ENCODE measurements at regions not wholly inside any gene's neighbourhood (a gene's known extent, or its start where the extent isn't known, plus 50 kb on each side); places are given as distances from the start of the nearest gene placed in this dataset.

DNA sequence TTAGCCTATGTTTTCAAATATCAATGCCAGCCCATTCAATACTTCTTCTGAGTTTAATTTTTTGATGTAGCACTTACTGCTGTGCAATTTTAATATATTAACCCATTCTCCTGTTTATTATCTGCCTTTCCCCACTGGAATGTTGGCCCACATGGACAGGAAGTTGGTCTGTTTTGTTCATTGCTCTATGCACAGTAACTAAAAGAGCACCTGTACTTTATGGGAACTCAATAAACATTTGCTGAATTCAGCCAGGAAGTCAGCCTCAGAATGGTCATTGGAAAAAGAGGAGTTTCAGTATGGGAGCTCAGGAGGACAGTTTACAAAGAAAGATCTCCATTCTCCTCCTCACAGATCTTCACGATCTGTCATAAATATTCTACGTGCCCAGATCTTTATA is 510.5 kb upstream of the AGA start:
- Histone ChIP-seq H3K4me1 (ENCODE audit: insufficient read depth, low read length) (no peaks in the 10 kb centered on the region), H3K27ac (ENCODE audit: low read length) (no peak overlapping the region), H3K36me3 (ENCODE audit: insufficient read depth, low read depth, low read length) (no peaks in the 10 kb centered on the region), H3K9ac (ENCODE audit: low read depth, low read length) (no peak overlapping the region), H3K27me3 (ENCODE audit: insufficient read depth, low read length) (no peaks in the 10 kb centered on the region), H3K4me3 (ENCODE audit: low read length) (no peak overlapping the region), H3K9me3 (ENCODE audit: insufficient read depth, low read depth, low read length) (no peaks in the 10 kb centered on the region)

DNA sequence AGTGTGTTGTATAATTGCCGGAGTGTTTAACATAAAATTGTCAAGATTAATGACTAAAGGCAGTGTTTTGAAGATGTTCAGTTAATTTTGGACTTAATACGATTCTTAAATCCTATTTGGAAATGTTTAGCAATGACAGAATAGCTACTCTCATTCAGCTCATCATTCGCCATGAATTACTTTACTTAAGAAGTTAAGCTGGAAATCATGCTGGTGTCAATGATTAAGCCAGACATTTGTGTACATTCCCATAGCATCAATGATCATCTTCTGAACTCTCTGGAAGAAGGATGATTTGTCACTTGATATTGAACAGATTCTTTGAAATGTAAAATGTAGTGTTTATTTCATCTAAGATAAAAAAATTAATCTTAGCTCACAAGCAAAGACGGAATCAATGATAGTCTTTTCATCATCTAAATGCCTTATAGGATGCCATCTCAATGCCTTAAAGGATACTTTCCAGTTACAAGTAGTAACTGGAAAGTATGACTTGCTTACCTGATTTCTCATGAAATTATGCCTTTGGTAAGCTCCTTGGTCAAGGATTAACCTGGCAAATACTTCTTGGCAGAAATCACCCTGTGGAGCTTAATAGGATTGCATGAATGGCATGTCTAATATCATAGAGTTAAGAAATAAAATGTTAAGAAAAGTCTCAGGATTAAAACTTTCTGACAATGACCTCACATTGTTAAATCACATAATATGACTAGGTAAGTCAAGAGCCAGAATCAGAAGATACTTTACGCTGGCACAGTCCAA is 515.5 kb upstream of the AGA start:
- Histone ChIP-seq H3K9ac (ENCODE audit: low read depth, low read length) (no peak overlapping the region), H3K36me3 (ENCODE audit: insufficient read depth, low read depth, low read length) (no peaks in the 10 kb centered on the region), H3K27me3 (ENCODE audit: insufficient read depth, low read length) (no peaks in the 10 kb centered on the region), H3K27ac (ENCODE audit: low read length) (no peak overlapping the region), H3K4me1 (ENCODE audit: insufficient read depth, low read length) (no peaks in the 10 kb centered on the region), H3K9me3 (ENCODE audit: insufficient read depth, low read depth, low read length) (no peaks in the 10 kb centered on the region), H3K4me3 (ENCODE audit: low read length) (no peak overlapping the region)

DNA sequence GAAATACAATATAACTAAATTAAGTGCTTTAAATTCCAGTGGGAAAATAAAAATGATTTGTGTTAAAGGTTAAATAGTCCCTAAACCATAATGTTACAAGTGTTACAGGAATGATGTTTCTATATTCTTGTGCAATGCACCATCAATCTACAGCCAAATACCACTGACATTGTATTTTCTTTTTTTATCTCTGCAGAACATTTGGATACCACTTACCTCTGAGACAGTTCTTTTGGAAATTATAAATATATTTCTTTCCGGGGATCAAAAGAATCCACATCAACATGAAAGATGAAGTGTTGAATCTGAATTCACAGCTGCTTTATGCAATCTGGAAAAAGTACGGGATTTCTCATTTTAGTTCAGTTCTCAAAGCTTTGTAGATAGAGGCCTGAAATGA is 518.3 kb upstream of the AGA start:
- Histone ChIP-seq H3K27ac (ENCODE audit: low read length) (no peak overlapping the region), H3K4me1 (ENCODE audit: insufficient read depth, low read length) (no peaks in the 10 kb centered on the region), H3K9ac (ENCODE audit: low read depth, low read length) (no peak overlapping the region), H3K36me3 (ENCODE audit: insufficient read depth, low read depth, low read length) (no peaks in the 10 kb centered on the region), H3K27me3 (ENCODE audit: insufficient read depth, low read length) (no peaks in the 10 kb centered on the region), H3K9me3 (ENCODE audit: insufficient read depth, low read depth, low read length) (no peaks in the 10 kb centered on the region), H3K4me3 (ENCODE audit: low read length) (no peak overlapping the region)

DNA sequence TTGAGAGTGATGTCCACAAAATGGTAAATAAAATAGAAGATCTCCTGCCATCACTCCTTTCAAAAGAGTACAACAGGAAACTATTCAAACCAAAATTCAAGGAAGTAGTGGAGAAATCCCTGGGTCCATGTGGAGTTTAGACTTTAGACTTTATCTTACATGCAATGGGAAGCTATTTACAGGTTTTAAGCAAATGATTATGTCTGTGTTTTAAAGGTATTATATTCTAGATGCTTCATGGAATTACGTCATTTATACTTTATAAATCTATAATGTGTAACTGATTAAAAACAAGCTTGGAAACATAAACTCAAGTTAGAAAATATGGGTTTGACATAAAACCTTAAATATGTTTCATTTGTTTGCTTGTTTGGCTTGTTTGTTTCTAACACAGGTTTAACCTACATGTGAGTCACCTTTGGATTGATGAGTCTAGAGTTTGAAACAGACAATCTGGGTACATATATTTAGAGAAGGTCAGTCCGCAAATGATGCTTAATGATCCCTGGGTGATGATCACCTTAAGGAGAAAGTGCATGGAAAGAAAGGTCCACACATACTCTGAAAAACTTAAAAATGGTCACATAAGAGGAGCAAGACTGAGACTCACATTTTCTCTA is 519.6 kb upstream of the AGA start:
- no peak overlapping the region for H3K9ac ChIP-seq (ENCODE audit: low read depth, low read length)
- H3K9me3 ChIP-seq (ENCODE audit: insufficient read depth, low read depth, low read length), result no peaks in the 10 kb centered on the region
- no peaks in the 10 kb centered on the region for H3K4me1 ChIP-seq (ENCODE audit: insufficient read depth, low read length)
- H3K4me3 ChIP-seq (ENCODE audit: low read length), result no peak overlapping the region
- H3K27me3 ChIP-seq (ENCODE audit: insufficient read depth, low read length), result no peaks in the 10 kb centered on the region
- no peak overlapping the region for H3K27ac ChIP-seq (ENCODE audit: low read length)
- H3K36me3 ChIP-seq (ENCODE audit: insufficient read depth, low read depth, low read length), result no peaks in the 10 kb centered on the region

DNA sequence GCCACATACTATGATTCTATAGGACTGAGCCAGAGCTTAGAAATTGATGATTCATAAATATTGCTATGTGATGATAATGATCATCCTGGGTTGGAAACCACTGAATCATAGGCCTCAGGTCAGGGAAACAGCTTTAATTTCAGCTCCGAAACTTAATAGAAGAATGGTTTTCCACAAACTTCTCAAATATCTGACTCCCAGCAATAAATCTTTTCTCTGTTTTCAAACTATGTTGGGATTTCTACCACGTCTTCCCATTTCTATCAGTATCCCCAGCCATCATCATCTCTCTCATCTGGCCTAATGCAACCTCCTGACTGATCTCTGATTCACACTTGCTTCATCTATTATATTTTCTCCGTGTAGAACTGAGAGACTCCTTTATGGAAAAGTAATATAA is 521.8 kb upstream of the AGA start:
- H3K27ac ChIP-seq (ENCODE audit: low read length), result no peak overlapping the region
- H3K9ac ChIP-seq (ENCODE audit: low read depth, low read length), result no peak overlapping the region
- no peaks in the 10 kb centered on the region for H3K4me1 ChIP-seq (ENCODE audit: insufficient read depth, low read length)
- H3K27me3 ChIP-seq (ENCODE audit: insufficient read depth, low read length), result no peaks in the 10 kb centered on the region
- H3K36me3 ChIP-seq (ENCODE audit: insufficient read depth, low read depth, low read length), result no peaks in the 10 kb centered on the region
- H3K9me3 ChIP-seq (ENCODE audit: insufficient read depth, low read depth, low read length), result no peaks in the 10 kb centered on the region
- no peak overlapping the region for H3K4me3 ChIP-seq (ENCODE audit: low read length)

DNA sequence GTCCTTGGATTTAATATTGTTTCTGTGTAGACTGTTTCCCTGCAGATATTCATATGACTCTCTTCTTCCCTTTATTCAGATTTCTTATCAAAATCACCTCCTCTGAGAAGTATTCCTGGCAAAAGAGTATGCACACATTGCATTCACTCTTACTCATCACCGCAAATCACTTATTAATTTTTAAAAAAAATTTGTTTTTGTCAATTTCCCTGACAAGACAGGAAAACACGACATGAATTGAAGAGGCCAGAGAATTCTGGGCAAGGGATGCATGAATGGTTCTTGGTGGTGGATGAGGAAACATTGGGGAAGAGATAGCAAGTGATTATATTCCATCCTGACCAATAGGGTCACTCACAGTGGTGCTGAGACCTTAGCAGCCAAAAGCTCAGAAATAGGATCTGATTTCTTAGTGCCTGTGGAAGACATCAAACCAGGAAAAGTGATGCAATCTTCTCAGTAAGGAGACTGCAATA is 522.5 kb upstream of the AGA start:
- Histone ChIP-seq H3K4me1 (ENCODE audit: insufficient read depth, low read length) (no peaks in the 10 kb centered on the region), H3K9ac (ENCODE audit: low read depth, low read length) (no peak overlapping the region), H3K9me3 (ENCODE audit: insufficient read depth, low read depth, low read length) (no peaks in the 10 kb centered on the region)

DNA sequence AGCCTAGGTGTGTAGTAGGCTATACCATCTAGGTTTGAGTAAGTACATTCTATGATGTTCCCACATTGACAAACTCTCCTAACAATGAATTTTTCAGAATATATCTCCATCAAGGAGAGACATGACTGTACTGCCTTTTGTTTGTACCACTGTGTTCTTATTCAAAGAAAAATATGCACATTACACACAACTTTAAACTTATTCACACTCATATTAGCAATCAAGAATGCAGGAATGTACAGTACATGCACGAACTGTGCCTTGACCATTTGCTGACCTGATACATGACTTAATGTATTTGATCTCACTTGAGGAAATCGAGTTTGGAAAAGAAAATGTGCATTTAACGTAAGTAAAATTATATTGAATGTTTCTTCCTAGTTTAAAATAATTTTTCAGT is 525.1 kb upstream of the AGA start:
- no peak overlapping the region for H3K4me3 ChIP-seq (ENCODE audit: low read length)
- no peaks in the 10 kb centered on the region for H3K4me1 ChIP-seq (ENCODE audit: insufficient read depth, low read length)
- H3K27me3 ChIP-seq (ENCODE audit: insufficient read depth, low read length), result no peaks in the 10 kb centered on the region
- no peak overlapping the region for H3K27ac ChIP-seq (ENCODE audit: low read length)
- H3K9me3 ChIP-seq (ENCODE audit: insufficient read depth, low read depth, low read length), result no peaks in the 10 kb centered on the region
- no peak overlapping the region for H3K9ac ChIP-seq (ENCODE audit: low read depth, low read length)
- no peaks in the 10 kb centered on the region for H3K36me3 ChIP-seq (ENCODE audit: insufficient read depth, low read depth, low read length)

More for the DNA sequence above, 522.5 kb upstream of the AGA start:
- Histone ChIP-seq H3K36me3 (ENCODE audit: insufficient read depth, low read depth, low read length) (no peaks in the 10 kb centered on the region), H3K4me3 (ENCODE audit: low read length) (no peak overlapping the region), H3K27ac (ENCODE audit: low read length) (no peak overlapping the region), H3K27me3 (ENCODE audit: insufficient read depth, low read length) (no peaks in the 10 kb centered on the region)

DNA sequence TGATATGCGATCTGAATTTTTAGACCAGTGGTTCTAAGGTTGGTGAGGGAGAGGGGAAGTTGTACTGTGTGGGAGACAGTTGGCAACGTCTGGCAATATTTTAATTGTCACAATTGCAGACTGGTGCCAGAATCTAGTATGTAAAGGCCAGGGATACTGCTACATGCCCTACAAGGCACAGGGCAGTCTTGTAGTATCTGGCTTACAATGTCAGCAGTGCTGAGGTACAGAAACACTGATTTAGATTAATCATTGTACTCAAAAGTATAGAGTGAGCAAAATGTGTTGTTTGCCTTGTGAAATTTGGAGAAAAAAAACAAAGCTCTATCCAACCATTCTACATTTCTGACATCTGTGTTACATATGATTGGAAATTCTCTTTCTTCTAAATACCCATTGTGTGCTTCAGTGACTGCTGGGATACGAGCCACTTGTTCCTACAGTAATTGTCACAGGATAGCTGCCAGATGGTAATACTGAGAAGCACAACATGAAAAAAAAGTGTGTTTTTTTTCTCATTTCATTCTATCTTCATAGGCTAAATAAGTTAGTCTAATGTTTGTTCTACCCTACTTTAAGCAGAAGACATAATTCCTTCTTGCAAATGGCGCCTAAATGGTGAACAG is 526.7 kb upstream of the AGA start:
- H3K4me1 ChIP-seq (ENCODE audit: insufficient read depth, low read length), result no peaks in the 10 kb centered on the region
- no peaks in the 10 kb centered on the region for H3K9me3 ChIP-seq (ENCODE audit: insufficient read depth, low read depth, low read length)
- no peaks in the 10 kb centered on the region for H3K27me3 ChIP-seq (ENCODE audit: insufficient read depth, low read length)
- no peak overlapping the region for H3K9ac ChIP-seq (ENCODE audit: low read depth, low read length)
- H3K27ac ChIP-seq (ENCODE audit: low read length), result no peak overlapping the region
- no peaks in the 10 kb centered on the region for H3K36me3 ChIP-seq (ENCODE audit: insufficient read depth, low read depth, low read length)
- no peak overlapping the region for H3K4me3 ChIP-seq (ENCODE audit: low read length)

DNA sequence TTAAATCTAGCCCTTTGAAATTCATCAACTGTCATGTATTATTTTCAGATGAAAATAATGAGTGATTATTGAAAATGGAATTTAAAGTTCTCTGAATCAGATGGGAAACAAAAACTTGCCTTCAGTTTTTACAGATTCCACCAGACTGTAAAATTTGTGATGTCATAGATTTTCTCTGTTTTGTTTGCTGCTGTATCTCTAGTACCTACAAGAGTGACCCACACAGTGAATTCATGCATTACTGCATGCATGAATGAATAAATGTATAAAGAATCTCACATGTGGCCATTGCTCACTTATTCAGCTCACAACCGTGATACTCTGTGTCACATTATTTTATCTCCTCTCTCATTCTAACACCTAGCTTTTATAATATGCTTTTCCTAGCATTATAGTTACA is 532.2 kb upstream of the AGA start:
- Histone ChIP-seq H3K9me3 (ENCODE audit: insufficient read depth, low read depth, low read length) (no peaks in the 10 kb centered on the region), H3K4me3 (ENCODE audit: low read length) (no peak overlapping the region), H3K9ac (ENCODE audit: low read depth, low read length) (no peak overlapping the region), H3K27ac (ENCODE audit: low read length) (no peak overlapping the region), H3K27me3 (ENCODE audit: insufficient read depth, low read length) (no peaks in the 10 kb centered on the region), H3K36me3 (ENCODE audit: insufficient read depth, low read depth, low read length) (no peaks in the 10 kb centered on the region), H3K4me1 (ENCODE audit: insufficient read depth, low read length) (no peaks in the 10 kb centered on the region)

DNA sequence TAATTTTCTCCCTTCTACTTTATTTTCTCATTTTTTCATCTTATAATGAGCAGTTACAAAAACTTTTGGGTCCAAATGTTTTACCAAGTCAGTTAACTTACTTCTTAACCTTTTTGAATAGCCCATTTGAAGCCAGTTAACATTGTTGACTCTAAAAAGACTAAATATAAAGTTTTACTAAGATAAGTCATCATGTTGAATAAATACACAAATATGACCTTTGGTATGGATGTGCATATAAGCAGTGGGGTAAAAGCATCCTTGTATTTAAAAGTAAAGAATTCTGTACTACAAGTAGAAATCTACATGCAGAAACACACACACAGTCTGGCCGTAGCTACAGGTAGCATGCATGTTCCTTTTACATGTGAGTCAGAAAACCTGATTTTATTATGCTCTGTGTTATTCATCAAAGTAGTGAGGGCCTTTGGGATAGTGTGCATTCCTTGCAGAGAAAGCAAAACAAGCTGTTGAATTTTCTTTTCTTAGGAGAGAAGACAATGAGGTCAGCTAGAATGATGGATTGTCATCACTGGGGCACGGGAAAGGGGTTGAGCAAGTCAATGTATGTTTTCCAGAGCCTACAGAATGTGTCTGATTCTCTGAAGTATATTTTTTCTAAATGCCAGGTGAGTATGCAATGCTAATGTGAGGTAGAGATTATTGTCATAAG is 533.2 kb upstream of the AGA start:
- Histone ChIP-seq H3K9me3 (ENCODE audit: insufficient read depth, low read depth, low read length) (no peaks in the 10 kb centered on the region), H3K27ac (ENCODE audit: low read length) (no peak overlapping the region), H3K27me3 (ENCODE audit: insufficient read depth, low read length) (no peaks in the 10 kb centered on the region), H3K4me1 (ENCODE audit: insufficient read depth, low read length) (no peaks in the 10 kb centered on the region), H3K9ac (ENCODE audit: low read depth, low read length) (no peak overlapping the region), H3K36me3 (ENCODE audit: insufficient read depth, low read depth, low read length) (no peaks in the 10 kb centered on the region), H3K4me3 (ENCODE audit: low read length) (no peak overlapping the region)

DNA sequence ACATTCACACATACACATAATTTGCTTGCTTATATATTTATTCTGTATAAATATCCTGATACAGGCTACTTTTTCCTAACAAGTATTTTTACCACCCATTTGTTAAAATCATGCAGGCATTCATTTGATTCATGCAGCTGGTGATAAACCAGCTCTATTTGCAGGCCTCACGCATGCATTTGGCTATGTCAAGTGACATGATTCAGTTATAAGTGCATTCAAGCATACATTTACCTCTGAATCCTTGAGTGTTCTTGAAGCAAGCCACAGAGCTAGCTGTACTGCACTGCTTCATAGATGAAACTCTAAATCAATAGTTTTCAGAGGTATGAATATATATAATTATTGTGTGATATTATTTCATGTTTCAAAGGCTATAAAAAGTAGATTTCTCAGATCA is 544.0 kb upstream of the AGA start:
- Histone ChIP-seq H3K4me3 (ENCODE audit: low read length) (no peak overlapping the region), H3K9ac (ENCODE audit: low read depth, low read length) (no peak overlapping the region), H3K27ac (ENCODE audit: low read length) (no peak overlapping the region), H3K36me3 (ENCODE audit: insufficient read depth, low read depth, low read length) (no peaks in the 10 kb centered on the region), H3K4me1 (ENCODE audit: insufficient read depth, low read length) (peaks cover 10% of the 10 kb centered on the region; the same call in 1 of the 2 replicates), H3K9me3 (ENCODE audit: insufficient read depth, low read depth, low read length) (no peaks in the 10 kb centered on the region), H3K27me3 (ENCODE audit: insufficient read depth, low read length) (no peaks in the 10 kb centered on the region)

All from iPS-20b (cell line).